C4-2B (cell line): ENCODE measurements at regions not wholly inside any gene's neighbourhood (a gene's known extent, or its start where the extent isn't known, plus 50 kb on each side); places are given as distances from the start of the nearest gene placed in this dataset.

ENCODE experiments used
- CTCF ChIP-seq: fragments of 450-650 bp; conservative IDR thresholded peaks from 2 replicates; pipeline ENCODE4 v1.5.1; 2017; ENCODE audit warnings: mild to moderate bottlenecking
- ZFX ChIP-seq: fragments of 450-650 bp; IDR thresholded peaks from 2 replicates; pipeline ENCODE4 v1.6.1; 2017

- TF ChIP-seq CTCF (no peak), ZFX (no peak)
These were observed 468.2 kb upstream of the DIPK2B start for GRCh38 chrX:45668686-45669443.
